ENCODE measurements at regions not wholly inside any gene's neighbourhood (a gene's known extent, or its start where the extent isn't known, plus 50 kb on each side); places are given as distances from the start of the nearest gene placed in this dataset.

GRCh38 chr1:222104097-222104496, 362.2 kb upstream of the DUSP10 start:
- H3K27ac Mint-ChIP-seq (ENCODE audit: unreplicated experiment) = no peak overlapping the region
- no peak for DNase-seq
- peaks cover 3% of the 10 kb centered on the region for H3K36me3 Mint-ChIP-seq (ENCODE audit: insufficient read depth, unreplicated experiment)
- H3K4me3 Mint-ChIP-seq (ENCODE audit: low read depth, unreplicated experiment) = no peak overlapping the region
- intact Hi-C loops (cut with micrococcal nuclease; ENCODE audit: unreplicated experiment) = no loop called here
- no TSS peak for BruUV-seq (replicated peaks)
- peaks cover 39% of the 10 kb centered on the region for H3K4me1 Mint-ChIP-seq (ENCODE audit: low read depth, unreplicated experiment)
- CTCF ChIA-PET = no interaction called here
- H3K27me3 Mint-ChIP-seq (ENCODE audit: unreplicated experiment) = no peaks in the 10 kb centered on the region
- no peak for TF ChIP-seq CTCF (IDR thresholded peaks at IDR 0.05; ENCODE audit: unreplicated experiment)
- H3K9me3 Mint-ChIP-seq (ENCODE audit: low read depth, unreplicated experiment) = no peaks in the 10 kb centered on the region

- H3K4me3 Mint-ChIP-seq (ENCODE audit: low read depth, unreplicated experiment) = no peak overlapping the region
- no peaks in the 10 kb centered on the region for H3K36me3 Mint-ChIP-seq (ENCODE audit: insufficient read depth, unreplicated experiment)
- intact Hi-C loops (cut with micrococcal nuclease; ENCODE audit: unreplicated experiment) = no loop called here
- DNase-seq = no peak
- TF ChIP-seq CTCF (IDR thresholded peaks at IDR 0.05; ENCODE audit: unreplicated experiment) = no peak
- peaks cover 24% of the 10 kb centered on the region for H3K4me1 Mint-ChIP-seq (ENCODE audit: low read depth, unreplicated experiment)
- BruUV-seq (replicated peaks) = no TSS peak
- H3K9me3 Mint-ChIP-seq (ENCODE audit: low read depth, unreplicated experiment) = no peaks in the 10 kb centered on the region
- CTCF ChIA-PET = interaction anchor here (0.6 kb wide), 1 partner anchor 51 kb away, joined by 3 read pairs; no protein-coding TSS in a partner anchor
- H3K27me3 Mint-ChIP-seq (ENCODE audit: unreplicated experiment) = no peaks in the 10 kb centered on the region
- H3K27ac Mint-ChIP-seq (ENCODE audit: unreplicated experiment) = no peak overlapping the region
Measured at GRCh38 chr1:222099746-222100145, 357.9 kb upstream of the DUSP10 start.

- H3K27ac Mint-ChIP-seq (ENCODE audit: unreplicated experiment) = no peak overlapping the region
- no peaks in the 10 kb centered on the region for H3K9me3 Mint-ChIP-seq (ENCODE audit: low read depth, unreplicated experiment)
- H3K27me3 Mint-ChIP-seq (ENCODE audit: unreplicated experiment) = no peaks in the 10 kb centered on the region
- H3K36me3 Mint-ChIP-seq (ENCODE audit: insufficient read depth, unreplicated experiment) = no peaks in the 10 kb centered on the region
- peaks cover 11% of the 10 kb centered on the region for H3K4me1 Mint-ChIP-seq (ENCODE audit: low read depth, unreplicated experiment)
- BruUV-seq (replicated peaks) = no TSS peak
- TF ChIP-seq CTCF (IDR thresholded peaks at IDR 0.05; ENCODE audit: unreplicated experiment) = no peak
- CTCF ChIA-PET = no interaction called here
- intact Hi-C loops (cut with micrococcal nuclease; ENCODE audit: unreplicated experiment) = no loop called here
- no peak for DNase-seq
- H3K4me3 Mint-ChIP-seq (ENCODE audit: low read depth, unreplicated experiment) = no peak overlapping the region
Measured at GRCh38 chr1:222098404-222098803, 356.5 kb upstream of the DUSP10 start.

- CTCF ChIA-PET = interaction anchor here (0.6 to 2.8 kb wide), 3 partner anchors 8 to 161 kb away, joined by 3 to 12 read pairs (median 3); no protein-coding TSS in a partner anchor
- Mint-ChIP-seq H3K9me3 (ENCODE audit: low read depth, unreplicated experiment) (no peaks in the 10 kb centered on the region), H3K4me1 (ENCODE audit: low read depth, unreplicated experiment) (peaks cover 11% of the 10 kb centered on the region), H3K4me3 (ENCODE audit: low read depth, unreplicated experiment) (no peak overlapping the region), H3K36me3 (ENCODE audit: insufficient read depth, unreplicated experiment) (no peaks in the 10 kb centered on the region), H3K27me3 (ENCODE audit: unreplicated experiment) (no peaks in the 10 kb centered on the region), H3K27ac (ENCODE audit: unreplicated experiment) (no peak overlapping the region)
- no peak for TF ChIP-seq CTCF (IDR thresholded peaks at IDR 0.05; ENCODE audit: unreplicated experiment)
- peak; percentile 14 for DNase-seq
- intact Hi-C loops (cut with micrococcal nuclease; ENCODE audit: unreplicated experiment) = loop anchor here (1.0 to 2.0 kb wide), 2 partner anchors 8 to 69 kb away; no protein-coding TSS in a partner anchor
- no TSS peak for BruUV-seq (replicated peaks)
Measured at GRCh38 chr1:222097588-222097987, 355.7 kb upstream of the DUSP10 start.

Data from Calu3 (cell line).